Stimulated activated CD8-positive, alpha-beta memory T cell treated with anti-CD3 and anti-CD28 coated beads, Interleukin-4, amount 100 ng/mL, for 1 hour (primary cell): ENCODE measurements at regions not wholly inside any gene's neighbourhood (a gene's known extent, or its start where the extent isn't known, plus 50 kb on each side); places are given as distances from the start of the nearest gene placed in this dataset.
A peak's percentile ranks its signal among the peaks of the same experiment; 100 is the strongest.

Source experiments
- DNase-seq, 2 donors: peaks; one replicate each; pipeline ENCODE4 v3.0.0-alpha.2; 2020; ENCODE audit warnings: low read depth in 2 of 2, low spot score in 1 of 2

- DNase-seq = no peak
Observed at GRCh38 chr14:97827746-97828145, 1030.6 kb downstream of the VRK1 start.

- no peak for DNase-seq
Observed at GRCh38 chr14:97832776-97833175, 1035.6 kb downstream of the VRK1 start.

GRCh38 chr14:97838986-97839385 lies 1041.8 kb downstream of the VRK1 start:
- no peak for DNase-seq

GRCh38 chr14:97840159-97840558 lies 1043.0 kb downstream of the VRK1 start:
- no peak for DNase-seq

GRCh38 chr14:97841762-97842161 lies 1044.6 kb downstream of the VRK1 start:
- no peak for DNase-seq

GRCh38 chr14:97843066-97843465 lies 1045.9 kb downstream of the VRK1 start:
- no peak for DNase-seq

GRCh38 chr14:97844042-97844441 lies 1046.9 kb downstream of the VRK1 start:
- no peak for DNase-seq

GRCh38 chr14:97846156-97846555 lies 1049.0 kb downstream of the VRK1 start:
- DNase-seq = no peak

- DNase-seq = no peak
Observed at GRCh38 chr14:97848317-97848980, 1051.3 kb downstream of the VRK1 start.

GRCh38 chr14:97850466-97850865 lies 1053.3 kb downstream of the VRK1 start:
- no peak for DNase-seq

GRCh38 chr14:97850886-97851285 lies 1053.7 kb downstream of the VRK1 start:
- no peak for DNase-seq

GRCh38 chr14:97851428-97851995 lies 1054.3 kb downstream of the VRK1 start:
- DNase-seq = no peak

GRCh38 chr14:97854918-97855317 lies 1057.7 kb downstream of the VRK1 start:
- DNase-seq = no peak

- DNase-seq = no peak
Observed at GRCh38 chr14:97866195-97866594, 1069.0 kb downstream of the VRK1 start.

- no peak for DNase-seq
Observed at GRCh38 chr14:97866664-97867063, 1069.5 kb downstream of the VRK1 start.

GRCh38 chr14:97873291-97873690 lies 1076.1 kb downstream of the VRK1 start:
- DNase-seq = no peak

GRCh38 chr14:97874394-97874793 lies 1077.2 kb downstream of the VRK1 start:
- no peak for DNase-seq

- DNase-seq = no peak
Observed at GRCh38 chr14:97878206-97878605, 1081.0 kb downstream of the VRK1 start.

GRCh38 chr14:97878727-97879126 lies 1081.5 kb downstream of the VRK1 start:
- DNase-seq = peak in 1 of 2 donors; percentile 7

GRCh38 chr14:97887690-97888089 lies 1090.5 kb downstream of the VRK1 start:
- DNase-seq = no peak

GRCh38 chr14:97888331-97888730 lies 1091.1 kb downstream of the VRK1 start:
- DNase-seq = no peak

- no peak for DNase-seq
Observed at GRCh38 chr14:97891515-97891914, 1094.3 kb downstream of the VRK1 start.

- DNase-seq = no peak
Observed at GRCh38 chr14:97894552-97894951, 1097.4 kb downstream of the VRK1 start.
